HCT116 (cell line): ENCODE measurements at regions not wholly inside any gene's neighbourhood (a gene's known extent, or its start where the extent isn't known, plus 50 kb on each side); places are given as distances from the start of the nearest gene placed in this dataset.

ENCODE experiments used
- ATAC-seq: fragments of 200-7000 bp; cut with Tn5 transposase; 2 replicates; pipeline ENCODE4 v1.9.1; 2020; ENCODE audit warnings: mild to moderate bottlenecking, moderate library complexity
- BruUV-seq: library from RNA; stranded (reverse); fragments of 400-500 nt; replicated peaks from 2 replicates; lab custom pipeline; 2021; lab: Mats Ljungman, UMichigan
- CTCF ChIA-PET: fragments of 300-600 bp; sonication (Branson Sonifier 250); formaldehyde crosslinking; loops from one replicate; lab custom pipeline; 2021; ENCODE audit warnings: antibody characterized with exemption; lab: Charles Lee
- POLR2A ChIA-PET: fragments of 300-600, 350-600 bp; sonication (Branson Sonifier 250); formaldehyde crosslinking; loops from one replicate; lab custom pipeline; 2021; ENCODE audit warnings: antibody characterized with exemption; lab: Charles Lee
- RAD21 ChIA-PET, 2 experiments: fragments of 300-600 bp; sonication (Branson Sonifier 250); formaldehyde crosslinking; loops; one replicate each; lab custom pipeline; 2023; ENCODE audit warnings: low total read pairs in 2 of 2; ENCODE audit not compliant: uncharacterized antibody in 2 of 2, unreplicated experiment in 2 of 2, low non-redundant PET in 1 of 2; lab: Charles Lee
- DNase-seq: peaks from one replicate; pipeline ENCODE4 v3.0.0-alpha.2; 2010; ENCODE audit warnings: low read depth, low spot score
- H2AFZ ChIP-seq: fragments of 200-600 bp; shearing (Covaris generic), sonication (generic); 2 replicates; pipeline ENCODE4 v1.6.1; 2017; ENCODE audit warnings: low read depth, mixed run types, mixed read lengths, antibody characterized with exemption, low read length; ENCODE audit not compliant: poor library complexity, severe bottlenecking
- H3K27ac ChIP-seq: 2 replicates; pipeline ENCODE4 v1.5.1; 2012; ENCODE audit warnings: low read depth, low read length
- H3K27me3 ChIP-seq: fragments of 200-600 bp; sonication (generic); 2 replicates; pipeline ENCODE4 v1.6.1; 2016; ENCODE audit warnings: mixed run types, low read length, mixed read lengths; ENCODE audit not compliant: insufficient read depth
- H3K36me3 ChIP-seq, 2 experiments: fragments of 200-500 bp in 1 of 2; fragments of 200-600 bp in 1 of 2; sonication (Bioruptor generic) in 1 of 2; sonication (generic) in 1 of 2; 2 replicates each; pipeline versions ENCODE4 v1.5.1 to v1.6.1; 2014 to 2016; ENCODE audit warnings: low read length in 2 of 2, inconsistent platforms in 1 of 2, mixed read lengths in 1 of 2, mixed run types in 1 of 2; ENCODE audit not compliant: insufficient read depth in 2 of 2, control insufficient read depth in 1 of 2
- H3K4me1 ChIP-seq, 2 experiments: fragments of 200-600 bp in 1 of 2; sonication (generic) in 1 of 2; 2 replicates each; pipeline versions ENCODE4 v1.5.1 to v1.6.1; 2012 to 2017; ENCODE audit warnings: low read length in 2 of 2, inconsistent platforms in 1 of 2, mild to moderate bottlenecking in 1 of 2, mixed read lengths in 1 of 2, mixed run types in 1 of 2, moderate library complexity in 1 of 2; ENCODE audit not compliant: insufficient read depth in 2 of 2, control insufficient read depth in 1 of 2
- H3K4me2 ChIP-seq: fragments of 200-600 bp; sonication (generic); 2 replicates; pipeline ENCODE4 v1.6.1; 2017; ENCODE audit warnings: mixed run types, low read length, mixed read lengths
- H3K4me3 ChIP-seq, 2 experiments: fragments of 200-600 bp in 1 of 2; sonication (generic) in 1 of 2; replicated peaks in 1 of 2; 2 replicates each; pipeline ENCODE4 v1.5.1; 2011 to 2016; ENCODE audit warnings: low read length in 2 of 2, control low read depth in 1 of 2, low read depth in 1 of 2, mild to moderate bottlenecking in 1 of 2, mixed read lengths in 1 of 2, mixed run types in 1 of 2
- H3K79me2 ChIP-seq: fragments of 200-600 bp; sonication (generic); 2 replicates; pipeline ENCODE4 v1.6.1; 2017; ENCODE audit warnings: mild to moderate bottlenecking, mixed run types, low read length, moderate library complexity, mixed read lengths; ENCODE audit not compliant: insufficient read depth
- H3K9ac ChIP-seq: fragments of 200-600 bp; sonication (generic); 2 replicates; pipeline ENCODE4 v1.6.1; 2016; ENCODE audit warnings: low read length, mixed read lengths
- H3K9me2 ChIP-seq: fragments of 200-600 bp; sonication (generic), shearing (Covaris generic); 2 replicates; pipeline ENCODE4 v1.6.1; 2017; ENCODE audit warnings: mixed run types, mild to moderate bottlenecking, moderate library complexity; ENCODE audit not compliant: insufficient read depth
- H3K9me3 ChIP-seq, 2 experiments: fragments of 200-500 bp in 1 of 2; fragments of 200-600 bp in 1 of 2; sonication (Bioruptor generic) in 1 of 2; sonication (generic) in 1 of 2; 2 replicates each; pipeline ENCODE4 v1.6.1; 2014 to 2017; ENCODE audit warnings: low read length in 2 of 2, mixed read lengths in 2 of 2, inconsistent platforms in 1 of 2, low read depth in 1 of 2, mild to moderate bottlenecking in 1 of 2, mixed run types in 1 of 2, moderate library complexity in 1 of 2; ENCODE audit not compliant: control insufficient read depth in 1 of 2, insufficient read depth in 1 of 2
- H4K20me1 ChIP-seq: fragments of 200-600 bp; sonication (generic), shearing (Covaris generic); 2 replicates; pipeline ENCODE4 v1.6.1; 2017; ENCODE audit warnings: mixed run types, mild to moderate bottlenecking, moderate library complexity; ENCODE audit not compliant: insufficient read depth
- CTCF ChIP-seq, 3 experiments: fragments of 200-600 bp in 1 of 3; sonication (generic) in 1 of 3; IDR thresholded peaks in 2 of 3; conservative IDR thresholded peaks in 1 of 3; 2 replicates each; pipeline ENCODE4 v1.5.1; 2012 to 2017; ENCODE audit warnings: low read depth in 2 of 3, low read length in 2 of 3, antibody characterized with exemption in 1 of 3, borderline replicate concordance in 1 of 3, control low read depth in 1 of 3, mild to moderate bottlenecking in 1 of 3, mixed read lengths in 1 of 3, mixed run types in 1 of 3, moderate library complexity in 1 of 3; ENCODE audit not compliant: insufficient read depth in 1 of 3
- ELF1 ChIP-seq: IDR thresholded peaks from 2 replicates; pipeline ENCODE4 v1.6.1; 2012; ENCODE audit warnings: low read depth, borderline replicate concordance
- EZH2phosphoT487 ChIP-seq: fragments of 200-600 bp; IDR thresholded peaks from 2 replicates; pipeline ENCODE4 v1.6.1; 2018; ENCODE audit warnings: antibody characterized with exemption, borderline replicate concordance
- FOSL1 ChIP-seq: IDR thresholded peaks from 2 replicates; pipeline ENCODE4 v1.6.1; 2012; ENCODE audit warnings: low read depth
- POLR2A ChIP-seq: IDR thresholded peaks from 2 replicates; pipeline ENCODE4 v1.7.0; 2011; ENCODE audit warnings: borderline replicate concordance; ENCODE audit not compliant: insufficient read depth, insufficient read length; ENCODE audit errors: extremely low read depth
- SP1 ChIP-seq: IDR thresholded peaks from 2 replicates; pipeline ENCODE4 v1.6.1; 2012; ENCODE audit warnings: low read depth
- TCF7L2 ChIP-seq: IDR thresholded peaks from 2 replicates; pipeline ENCODE4 v1.7.0; 2011; ENCODE audit warnings: borderline replicate concordance, inconsistent platforms; ENCODE audit not compliant: insufficient read depth, insufficient read length; ENCODE audit errors: extremely low read depth
- YY1 ChIP-seq: IDR thresholded peaks from 2 replicates; pipeline ENCODE4 v1.6.1; 2011; ENCODE audit warnings: low read length, low read depth, moderate library complexity, mild to moderate bottlenecking; ENCODE audit not compliant: insufficient replicate concordance; ENCODE audit errors: extremely low read depth
- ZBTB33 ChIP-seq: IDR thresholded peaks from 2 replicates; pipeline ENCODE4 v1.6.1; 2011; ENCODE audit warnings: mild to moderate bottlenecking, low read length, moderate library complexity; ENCODE audit not compliant: insufficient replicate concordance; ENCODE audit errors: extremely low read depth
- ZNF274 ChIP-seq: fragments of 200-500 bp; sonication (Bioruptor generic); IDR thresholded peaks from 2 replicates; pipeline ENCODE4 v1.6.1; 2014; ENCODE audit warnings: mild to moderate bottlenecking, low read depth, low read length, inconsistent platforms
- intact Hi-C: fragments of 100-400 bp; cut with micrococcal nuclease; formaldehyde crosslinking; loops from 2 replicates; pipeline ENCODE4 v1.10.0; 2022
- TF ChIP-seq, protein P1 (sequence below): IDR thresholded peaks from 2 replicates; pipeline ENCODE4 v1.6.1; 2012
- TF ChIP-seq, protein P2 (sequence below): IDR thresholded peaks from 2 replicates; pipeline ENCODE4 v1.6.1; 2012; ENCODE audit warnings: low read depth

DNA sequence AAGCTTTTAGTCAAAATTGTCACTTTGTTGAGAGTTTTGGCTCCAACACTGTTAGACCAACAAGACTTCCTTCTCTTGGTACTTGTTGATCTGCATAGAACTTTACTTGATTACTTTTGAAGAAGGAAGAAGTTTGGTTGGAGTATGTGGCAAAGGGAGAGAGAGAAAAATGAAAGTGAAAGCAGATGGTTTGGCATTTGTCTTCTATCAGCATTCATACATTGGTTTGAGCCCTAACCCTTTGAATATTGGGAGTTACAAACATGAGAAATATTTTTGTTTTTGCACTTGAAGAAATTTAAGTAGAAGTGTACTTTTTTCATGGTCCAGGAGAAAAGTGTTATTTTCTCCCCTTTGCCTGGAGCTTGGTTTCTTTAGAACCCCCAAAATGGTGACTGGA lies 169.8 kb downstream of the ADGRL4 start:
- BruUV-seq = no TSS peak
- H3K9ac ChIP-seq = no peak overlapping the region
- ATAC-seq = no peak
- no peak for DNase-seq
- intact Hi-C loops = loop anchor here (5.0 to 10.0 kb wide), 2 partner anchors 648 to 1381 kb away; no protein-coding TSS in a partner anchor
- TF ChIP-seq ZNF274 (no peak), EZH2phosphoT487 (no peak), TCF7L2 (no peak), YY1 (no peak), SP1 (no peak), POLR2A (no peak), ELF1 (no peak), CTCF (IDR thresholded peaks at IDR 0.05 in 2 of 3, conservative IDR thresholded peaks at IDR 0.05 in 1 of 3; ENCODE audit: borderline replicate concordance in 1 of 3, insufficient read depth in 1 of 3, low read depth in 2 of 3, low read length in 2 of 3) (no peak), ZBTB33 (no peak), FOSL1 (no peak)
- TF ChIP-seq, protein P1, sequence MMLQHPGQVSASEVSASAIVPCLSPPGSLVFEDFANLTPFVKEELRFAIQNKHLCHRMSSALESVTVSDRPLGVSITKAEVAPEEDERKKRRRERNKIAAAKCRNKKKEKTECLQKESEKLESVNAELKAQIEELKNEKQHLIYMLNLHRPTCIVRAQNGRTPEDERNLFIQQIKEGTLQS = no peak
- TF ChIP-seq, protein P2, sequence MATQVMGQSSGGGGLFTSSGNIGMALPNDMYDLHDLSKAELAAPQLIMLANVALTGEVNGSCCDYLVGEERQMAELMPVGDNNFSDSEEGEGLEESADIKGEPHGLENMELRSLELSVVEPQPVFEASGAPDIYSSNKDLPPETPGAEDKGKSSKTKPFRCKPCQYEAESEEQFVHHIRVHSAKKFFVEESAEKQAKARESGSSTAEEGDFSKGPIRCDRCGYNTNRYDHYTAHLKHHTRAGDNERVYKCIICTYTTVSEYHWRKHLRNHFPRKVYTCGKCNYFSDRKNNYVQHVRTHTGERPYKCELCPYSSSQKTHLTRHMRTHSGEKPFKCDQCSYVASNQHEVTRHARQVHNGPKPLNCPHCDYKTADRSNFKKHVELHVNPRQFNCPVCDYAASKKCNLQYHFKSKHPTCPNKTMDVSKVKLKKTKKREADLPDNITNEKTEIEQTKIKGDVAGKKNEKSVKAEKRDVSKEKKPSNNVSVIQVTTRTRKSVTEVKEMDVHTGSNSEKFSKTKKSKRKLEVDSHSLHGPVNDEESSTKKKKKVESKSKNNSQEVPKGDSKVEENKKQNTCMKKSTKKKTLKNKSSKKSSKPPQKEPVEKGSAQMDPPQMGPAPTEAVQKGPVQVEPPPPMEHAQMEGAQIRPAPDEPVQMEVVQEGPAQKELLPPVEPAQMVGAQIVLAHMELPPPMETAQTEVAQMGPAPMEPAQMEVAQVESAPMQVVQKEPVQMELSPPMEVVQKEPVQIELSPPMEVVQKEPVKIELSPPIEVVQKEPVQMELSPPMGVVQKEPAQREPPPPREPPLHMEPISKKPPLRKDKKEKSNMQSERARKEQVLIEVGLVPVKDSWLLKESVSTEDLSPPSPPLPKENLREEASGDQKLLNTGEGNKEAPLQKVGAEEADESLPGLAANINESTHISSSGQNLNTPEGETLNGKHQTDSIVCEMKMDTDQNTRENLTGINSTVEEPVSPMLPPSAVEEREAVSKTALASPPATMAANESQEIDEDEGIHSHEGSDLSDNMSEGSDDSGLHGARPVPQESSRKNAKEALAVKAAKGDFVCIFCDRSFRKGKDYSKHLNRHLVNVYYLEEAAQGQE = no peak
- peaks cover 2 to 15% of the 10 kb centered on the region in 2 experiments; a peak in 3 of 4 replicates for H3K4me1 ChIP-seq
- ChIA-PET CTCF (no interaction called here), POLR2A (no interaction called here), RAD21 (no interaction called here)
- no peaks in the 10 kb centered on the region for H3K27me3 ChIP-seq
- H3K9me2 ChIP-seq = no peaks in the 10 kb centered on the region
- no peaks in the 10 kb centered on the region for H3K79me2 ChIP-seq
- no peaks in the 10 kb centered on the region for H4K20me1 ChIP-seq
- no peaks in the 10 kb centered on the region for H3K9me3 ChIP-seq
- no peaks in the 10 kb centered on the region for H3K36me3 ChIP-seq
- H3K27ac ChIP-seq = no peak overlapping the region
- H3K4me2 ChIP-seq = no peak overlapping the region
- H2AFZ ChIP-seq = no peak overlapping the region
- no peak overlapping the region for H3K4me3 ChIP-seq
